ENCODE measurements at regions not wholly inside any gene's neighbourhood (a gene's known extent, or its start where the extent isn't known, plus 50 kb on each side); places are given as distances from the start of the nearest gene placed in this dataset.

GRCh38 chr14:61611880-61612630 is 83.3 kb upstream of the HIF1A start:
- TF ChIP-seq CTCF (IDR thresholded peaks at IDR 0.05; ENCODE audit: control extremely low read depth in 1 of 3, insufficient read depth in 1 of 3, low read depth in 1 of 3, low read length in 3 of 3), result no peak
- no peak for TF ChIP-seq CBX8 (IDR thresholded peaks at IDR 0.05; ENCODE audit: borderline replicate concordance, low read depth, low read length)
- no peak for TF ChIP-seq POLR2A (IDR thresholded peaks at IDR 0.05; ENCODE audit: control extremely low read depth in 1 of 2, low read depth in 2 of 2, low read length in 2 of 2)
- no peak for TF ChIP-seq POLR2AphosphoS5 (IDR thresholded peaks at IDR 0.05; ENCODE audit: low read depth, low read length)
- TF ChIP-seq CBX5 (IDR thresholded peaks at IDR 0.05; ENCODE audit: low read depth, low read length), result no peak
- no peak for TF ChIP-seq EZH2 (IDR thresholded peaks at IDR 0.05; ENCODE audit: low read depth, low read length, severe bottlenecking)
- no peak for TF ChIP-seq RXRA (IDR thresholded peaks at IDR 0.05; ENCODE audit: insufficient read depth, low read depth, low read length)
- TF ChIP-seq CHD1 (IDR thresholded peaks at IDR 0.05; ENCODE audit: low read depth, low read length), result no peak
- no peak for TF ChIP-seq CREB1 (IDR thresholded peaks at IDR 0.05)

Data from H1 (cell line).